Activated B cell treated with CpG ODN at 0.5 μM for 24 hours (primary cell): ENCODE measurements at regions not wholly inside any gene's neighbourhood (a gene's known extent, or its start where the extent isn't known, plus 50 kb on each side); places are given as distances from the start of the nearest gene placed in this dataset.

Source experiments
- ATAC-seq: fragments of 200-7000 bp; cut with Tn5 transposase; one replicate; pipeline ENCODE4 v1.10.0; 2021; ENCODE audit warnings: low read depth, mild to moderate bottlenecking, moderate library complexity
- CTCF ChIA-PET: fragments of 350-600 bp; sonication (Branson Sonifier 250); formaldehyde crosslinking; loops from one replicate; lab custom pipeline; 2021; ENCODE audit warnings: antibody characterized with exemption; lab: Charles Lee
- POLR2A ChIA-PET: fragments of 350-600 bp; sonication (Branson Sonifier 250); formaldehyde crosslinking; loops from one replicate; lab custom pipeline; 2021; ENCODE audit warnings: antibody characterized with exemption; lab: Charles Lee
- DNase-seq: peaks from one replicate; pipeline ENCODE4 v3.0.0; 2022
- H3K27ac Mint-ChIP-seq: one replicate; pipeline ENCODE4 v1.8.0; 2020; ENCODE audit warnings: mixed read lengths
- H3K27me3 Mint-ChIP-seq: one replicate; pipeline ENCODE4 v1.8.0; 2021; ENCODE audit warnings: mixed read lengths
- H3K36me3 Mint-ChIP-seq: one replicate; pipeline ENCODE4 v1.8.0; 2021; ENCODE audit warnings: low read depth, mixed read lengths
- H3K4me1 Mint-ChIP-seq: one replicate; pipeline ENCODE4 v1.8.0; 2021; ENCODE audit warnings: mixed read lengths
- H3K4me3 Mint-ChIP-seq: one replicate; pipeline ENCODE4 v1.8.0; 2020; ENCODE audit warnings: mild to moderate bottlenecking, mixed read lengths
- H3K9me3 Mint-ChIP-seq: one replicate; pipeline ENCODE4 v1.8.0; 2020; ENCODE audit warnings: mixed read lengths
- CTCF ChIP-seq: fragments of 200-600 bp; IDR thresholded peaks from one replicate; pipeline ENCODE4 v1.8.0; 2022; ENCODE audit warnings: antibody characterized with exemption, mild to moderate bottlenecking
- intact Hi-C: fragments of 100-400 bp; cut with micrococcal nuclease; formaldehyde crosslinking; loops from one replicate; pipeline ENCODE4 v1.15.1; 2024

- POLR2A ChIA-PET = no interaction called here
- intact Hi-C loops = no loop called here
Observed at GRCh38 chr3:177424521-177424920, 227.2 kb upstream of the TBL1XR1 start.

GRCh38 chr3:177425042-177425441 lies 227.8 kb upstream of the TBL1XR1 start:
- Mint-ChIP-seq H3K9me3 (no peaks in the 10 kb centered on the region), H3K4me3 (no peak overlapping the region), H3K4me1 (peaks cover 18% of the 10 kb centered on the region), H3K27me3 (no peaks in the 10 kb centered on the region), H3K27ac (no peak overlapping the region), H3K36me3 (no peaks in the 10 kb centered on the region)
- no peak for ATAC-seq
- ChIA-PET CTCF (no interaction called here), POLR2A (interaction anchor here (0.8 kb wide), 1 partner anchor 64 kb away, joined by 3 read pairs; no protein-coding TSS in a partner anchor)
- TF ChIP-seq CTCF = no peak
- intact Hi-C loops = no loop called here
- no peak for DNase-seq

More at GRCh38 chr3:177424521-177424920, 227.2 kb upstream of the TBL1XR1 start:
- H3K27ac Mint-ChIP-seq = no peak overlapping the region
- no peaks in the 10 kb centered on the region for H3K9me3 Mint-ChIP-seq
- H3K4me3 Mint-ChIP-seq = no peak overlapping the region
- CTCF ChIA-PET = no interaction called here
- no peaks in the 10 kb centered on the region for H3K27me3 Mint-ChIP-seq
- peaks cover 18% of the 10 kb centered on the region for H3K4me1 Mint-ChIP-seq
- no peak for TF ChIP-seq CTCF
- ATAC-seq (no peak), DNase-seq (no peak)
- no peaks in the 10 kb centered on the region for H3K36me3 Mint-ChIP-seq

GRCh38 chr3:177426106-177426877 lies 229.0 kb upstream of the TBL1XR1 start:
- DNase-seq = no peak
- Mint-ChIP-seq H3K4me1 (peaks cover 16% of the 10 kb centered on the region), H3K36me3 (no peaks in the 10 kb centered on the region), H3K4me3 (no peak overlapping the region), H3K27ac (peak overlapping the region; percentile 76), H3K27me3 (no peaks in the 10 kb centered on the region), H3K9me3 (no peaks in the 10 kb centered on the region)
- TF ChIP-seq CTCF = no peak
- ChIA-PET CTCF (interaction anchor here (1.0 kb wide), 1 partner anchor 351 kb away, joined by 4 read pairs; no protein-coding TSS in a partner anchor), POLR2A (interaction anchor here (0.6 to 0.9 kb wide), 4 partner anchors 14 to 66 kb away, joined by 3 to 6 read pairs (median 3); no protein-coding TSS in a partner anchor)
- intact Hi-C loops = no loop called here
- no peak for ATAC-seq

- ChIA-PET CTCF (interaction anchor here (1.0 kb wide), 1 partner anchor 351 kb away, joined by 4 read pairs; no protein-coding TSS in a partner anchor), POLR2A (interaction anchor here (0.5 to 0.9 kb wide), 4 partner anchors 15 to 226 kb away, joined by 3 to 6 read pairs (median 3); no protein-coding TSS in a partner anchor)
- Mint-ChIP-seq H3K36me3 (no peaks in the 10 kb centered on the region), H3K9me3 (no peaks in the 10 kb centered on the region), H3K4me3 (peak overlapping the region; percentile 8), H3K27ac (peak overlapping the region; percentile 76), H3K4me1 (peaks cover 16% of the 10 kb centered on the region), H3K27me3 (no peaks in the 10 kb centered on the region)
- intact Hi-C loops = loop anchor here (1.0 kb wide), 1 partner anchor 67 kb away; no protein-coding TSS in a partner anchor
- DNase-seq (no peak), ATAC-seq (peak; percentile 92)
- TF ChIP-seq CTCF = no peak
Observed at GRCh38 chr3:177426878-177427495, 229.7 kb upstream of the TBL1XR1 start.

- CTCF ChIA-PET = no interaction called here
- no peak for TF ChIP-seq CTCF
- no peak for ATAC-seq
- intact Hi-C loops = loop anchor here (1.0 kb wide), 1 partner anchor 67 kb away; no protein-coding TSS in a partner anchor
- Mint-ChIP-seq H3K4me3 (peak overlapping the region; percentile 8), H3K9me3 (no peaks in the 10 kb centered on the region), H3K36me3 (no peaks in the 10 kb centered on the region), H3K4me1 (peaks cover 16% of the 10 kb centered on the region), H3K27me3 (no peaks in the 10 kb centered on the region), H3K27ac (peak overlapping the region; percentile 76)
- DNase-seq = no peak
- POLR2A ChIA-PET = interaction anchor here (0.5 to 1.0 kb wide), 2 partner anchors 54 to 227 kb away, joined by 3 to 7 read pairs; no protein-coding TSS in a partner anchor
Observed at GRCh38 chr3:177427540-177427939, 230.3 kb upstream of the TBL1XR1 start.
